HG03175 (cell line): ENCODE measurements at regions not wholly inside any gene's neighbourhood (a gene's known extent, or its start where the extent isn't known, plus 50 kb on each side); places are given as distances from the start of the nearest gene placed in this dataset.
"Not testable (repeated sequence)": the region's sequence is repeated elsewhere in the genome, so short reads cannot be mapped to it uniquely, and the experiment has no call there.

Experiments
- ATAC-seq: cut with Tn5 transposase; IDR thresholded peaks from one replicate; pipeline ENCODE4 v1.9.1; 2021; ENCODE audit warnings: mild to moderate bottlenecking, moderate library complexity; ENCODE audit not compliant: unreplicated experiment

DNA sequence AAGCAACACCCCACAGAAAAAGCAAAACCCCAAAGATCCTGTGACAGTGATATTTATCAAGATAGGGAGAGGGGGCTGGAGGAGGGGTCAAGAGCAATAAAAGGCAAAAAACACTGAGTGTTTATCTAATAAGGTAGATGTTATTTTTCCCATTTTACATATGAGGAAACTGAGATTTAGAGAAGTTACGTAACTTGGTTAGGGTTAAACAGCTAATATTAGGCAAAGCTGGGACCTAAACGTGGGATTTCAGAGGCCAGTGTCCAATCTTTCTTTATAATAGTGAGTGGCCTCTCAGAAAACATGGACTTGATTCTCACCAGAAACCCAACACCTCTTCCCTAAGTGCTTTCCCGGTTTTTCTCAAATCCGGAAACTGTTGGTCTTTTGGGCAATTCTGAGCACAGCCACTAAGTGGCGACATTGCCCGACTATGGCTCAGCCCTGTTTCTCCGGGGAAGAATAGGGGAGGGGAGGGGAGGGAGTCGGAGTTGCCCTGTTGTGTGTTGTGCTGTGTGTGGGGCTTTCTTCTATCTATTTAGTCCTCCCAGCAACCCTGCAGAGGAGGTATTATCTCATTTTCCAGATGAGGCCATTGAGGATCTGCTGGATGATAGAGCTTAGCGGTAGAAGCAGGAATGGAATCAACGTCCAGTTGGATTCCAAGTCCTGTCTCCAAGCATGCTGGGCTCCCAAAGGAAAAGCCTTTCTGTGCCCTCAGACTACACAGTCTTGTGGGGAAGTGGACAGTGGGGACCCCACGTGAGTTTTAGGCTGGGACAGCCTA lies 58.7 kb upstream of the ETV3 start:
- not testable (repeated sequence) for ATAC-seq

GRCh38 chr1:157196245-157196543 lies 58.0 kb upstream of the ETV3 start:
- no peak for ATAC-seq

GRCh38 chr1:157195521-157196244 lies 57.5 kb upstream of the ETV3 start:
- no peak for ATAC-seq

GRCh38 chr1:157194731-157195520 lies 56.7 kb upstream of the ETV3 start:
- no peak for ATAC-seq

DNA sequence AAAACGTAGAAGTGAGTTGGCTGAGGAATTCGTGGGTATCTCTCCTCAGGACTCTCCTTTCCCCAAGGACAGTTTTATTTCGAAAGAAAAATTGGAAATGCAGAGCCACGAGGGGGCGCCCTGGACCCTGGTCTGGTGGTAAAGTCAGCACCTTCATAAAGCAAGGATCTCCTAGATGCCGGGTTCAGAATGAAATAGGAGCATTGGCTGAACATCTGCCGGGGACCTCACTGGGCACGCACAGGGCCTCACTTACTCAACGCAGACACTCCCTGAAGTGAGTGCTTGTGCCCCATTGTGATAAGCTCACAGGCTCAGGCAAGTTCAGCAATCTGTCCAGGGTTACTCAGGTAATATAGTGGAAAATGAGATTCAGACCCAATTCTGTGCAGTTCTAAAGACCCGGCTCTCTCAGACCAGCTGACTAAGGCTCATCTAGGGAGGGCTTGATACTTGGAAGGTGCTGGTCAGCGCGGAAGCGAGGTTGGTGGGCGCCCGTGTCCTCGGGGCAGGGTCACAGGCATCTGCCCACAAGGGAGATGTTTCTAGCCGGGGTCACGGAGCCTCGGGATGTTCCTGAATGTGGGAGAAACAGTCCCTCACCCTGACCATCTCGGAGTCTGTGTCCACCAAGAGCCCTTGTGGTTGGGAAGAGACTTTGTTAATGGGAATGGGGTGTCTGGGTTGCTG lies 55.7 kb upstream of the ETV3 start:
- no peak for ATAC-seq

GRCh38 chr1:157193219-157193618 lies 55.0 kb upstream of the ETV3 start:
- no peak for ATAC-seq

- ATAC-seq: no peak
These were observed 52.1 kb upstream of the ETV3 start for GRCh38 chr1:157189986-157190982.

- ATAC-seq: no peak
These were observed 50.9 kb upstream of the ETV3 start for GRCh38 chr1:157189096-157189495.
